GM12875 (cell line): ENCODE measurements at regions not wholly inside any gene's neighbourhood (a gene's known extent, or its start where the extent isn't known, plus 50 kb on each side); places are given as distances from the start of the nearest gene placed in this dataset.

Experiments
- H3K4me3 ChIP-seq: one replicate; pipeline ENCODE4 v1.5.1; 2011; ENCODE audit warnings: low read depth, low read length, control low read depth
- TF ChIP-seq, protein P1 (sequence below): IDR thresholded peaks from 2 replicates; pipeline ENCODE4 v1.5.1; 2011; ENCODE audit warnings: low read depth, mild to moderate bottlenecking, control low read depth, inconsistent platforms, low read length, moderate library complexity, borderline replicate concordance; ENCODE audit not compliant: insufficient read depth

GRCh38 chr1:221850470-221851187 lies 108.7 kb upstream of the DUSP10 start:
- no peak overlapping the region for H3K4me3 ChIP-seq
- TF ChIP-seq, protein P1, sequence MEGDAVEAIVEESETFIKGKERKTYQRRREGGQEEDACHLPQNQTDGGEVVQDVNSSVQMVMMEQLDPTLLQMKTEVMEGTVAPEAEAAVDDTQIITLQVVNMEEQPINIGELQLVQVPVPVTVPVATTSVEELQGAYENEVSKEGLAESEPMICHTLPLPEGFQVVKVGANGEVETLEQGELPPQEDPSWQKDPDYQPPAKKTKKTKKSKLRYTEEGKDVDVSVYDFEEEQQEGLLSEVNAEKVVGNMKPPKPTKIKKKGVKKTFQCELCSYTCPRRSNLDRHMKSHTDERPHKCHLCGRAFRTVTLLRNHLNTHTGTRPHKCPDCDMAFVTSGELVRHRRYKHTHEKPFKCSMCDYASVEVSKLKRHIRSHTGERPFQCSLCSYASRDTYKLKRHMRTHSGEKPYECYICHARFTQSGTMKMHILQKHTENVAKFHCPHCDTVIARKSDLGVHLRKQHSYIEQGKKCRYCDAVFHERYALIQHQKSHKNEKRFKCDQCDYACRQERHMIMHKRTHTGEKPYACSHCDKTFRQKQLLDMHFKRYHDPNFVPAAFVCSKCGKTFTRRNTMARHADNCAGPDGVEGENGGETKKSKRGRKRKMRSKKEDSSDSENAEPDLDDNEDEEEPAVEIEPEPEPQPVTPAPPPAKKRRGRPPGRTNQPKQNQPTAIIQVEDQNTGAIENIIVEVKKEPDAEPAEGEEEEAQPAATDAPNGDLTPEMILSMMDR = no peak

- TF ChIP-seq, protein P1 = no peak
- H3K4me3 ChIP-seq = no peak overlapping the region
Observed at GRCh38 chr1:221849897-221850296, 108.0 kb upstream of the DUSP10 start.

DNA sequence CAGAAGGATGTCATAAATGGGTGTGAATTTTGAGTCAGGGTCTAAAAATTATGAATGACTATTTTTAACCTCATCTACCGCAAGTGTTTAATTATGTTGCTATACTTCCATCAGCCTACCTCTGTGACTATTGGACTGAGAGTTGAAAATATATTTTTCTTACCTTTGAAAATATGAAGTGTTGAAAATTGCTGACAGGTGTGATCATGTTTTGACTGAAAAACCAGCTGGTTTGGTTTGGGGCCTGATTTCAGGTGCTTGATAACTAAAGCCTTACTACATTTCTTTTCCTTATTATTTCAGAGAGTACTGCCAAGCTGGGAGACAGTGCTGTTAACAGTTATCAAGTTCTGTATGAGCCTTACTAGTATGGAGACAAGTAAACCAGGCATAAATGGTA lies 107.2 kb upstream of the DUSP10 start:
- TF ChIP-seq, protein P1 = no peak
- H3K4me3 ChIP-seq = no peak overlapping the region

- H3K4me3 ChIP-seq = no peak overlapping the region
Observed at GRCh38 chr1:221847676-221848075, 105.8 kb upstream of the DUSP10 start.

GRCh38 chr1:221845650-221846371 lies 103.9 kb upstream of the DUSP10 start:
- TF ChIP-seq, protein P1 = no peak
- H3K4me3 ChIP-seq = no peak overlapping the region

More at GRCh38 chr1:221847676-221848075, 105.8 kb upstream of the DUSP10 start:
- TF ChIP-seq, protein P1 = no peak

GRCh38 chr1:221841983-221842335 lies 100.1 kb upstream of the DUSP10 start:
- no peak overlapping the region for H3K4me3 ChIP-seq
- TF ChIP-seq, protein P1 = no peak

- TF ChIP-seq, protein P1 = no peak
- no peak overlapping the region for H3K4me3 ChIP-seq
Observed at GRCh38 chr1:221841251-221841982, 99.5 kb upstream of the DUSP10 start.
